ENCODE measurements at regions not wholly inside any gene's neighbourhood (a gene's known extent, or its start where the extent isn't known, plus 50 kb on each side); places are given as distances from the start of the nearest gene placed in this dataset.
"Not testable (repeated sequence)": the region's sequence is repeated elsewhere in the genome, so short reads cannot be mapped to it uniquely, and the experiment has no call there.

DNA sequence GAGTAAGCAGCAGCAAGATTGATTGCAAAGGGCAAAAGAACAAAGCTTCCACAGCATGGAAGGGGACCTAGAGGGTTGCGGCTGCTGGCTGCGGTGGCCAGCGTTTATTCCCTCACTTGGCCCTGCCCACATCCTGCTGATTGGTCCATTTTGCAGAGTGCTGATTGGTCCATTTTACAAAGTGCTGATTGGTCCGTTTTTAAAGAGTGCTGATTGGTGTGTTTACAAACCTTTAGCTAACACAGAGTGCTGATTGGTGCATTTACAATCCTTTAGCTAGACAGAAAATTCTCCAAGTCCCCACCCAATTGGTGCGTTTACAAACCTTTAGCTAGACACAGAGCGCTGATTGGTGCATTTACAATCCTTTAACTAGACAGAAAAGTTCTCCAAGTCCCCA is 194.4 kb downstream of the MC4R start:
- H3K27me3 ChIP-seq (ENCODE audit: insufficient read depth, low read length); H3K4me3 ChIP-seq (ENCODE audit: low read length); H3K36me3 ChIP-seq (ENCODE audit: insufficient read depth, low read length); H3K27ac ChIP-seq (ENCODE audit: low read depth, low read length); H3K9me3 ChIP-seq (ENCODE audit: insufficient read depth, low read depth, low read length); H3K9ac ChIP-seq (ENCODE audit: low read depth, low read length); H3K4me1 ChIP-seq (ENCODE audit: insufficient read depth, low read length): not testable (repeated sequence)
- WGBS = 98% methylated on average over 6 of the region's 6 CpGs

- Histone ChIP-seq H3K4me3 (ENCODE audit: low read length) (no peak overlapping the region), H3K9ac (ENCODE audit: low read depth, low read length) (no peak overlapping the region), H3K9me3 (ENCODE audit: insufficient read depth, low read depth, low read length) (no peaks in the 10 kb centered on the region), H3K36me3 (ENCODE audit: insufficient read depth, low read length) (no peaks in the 10 kb centered on the region), H3K27me3 (ENCODE audit: insufficient read depth, low read length) (no peaks in the 10 kb centered on the region), H3K27ac (ENCODE audit: low read depth, low read length) (no peak overlapping the region), H3K4me1 (ENCODE audit: insufficient read depth, low read length) (no peaks in the 10 kb centered on the region)
- 100% methylated on average over 1 of the region's 1 CpG for WGBS
Observed at GRCh38 chr18:60176259-60176658, 196.3 kb downstream of the MC4R start.

- H3K4me1 ChIP-seq (ENCODE audit: insufficient read depth, low read length) = no peaks in the 10 kb centered on the region
- WGBS = 94% methylated on average over 2 of the region's 2 CpGs
- no peak overlapping the region for H3K9ac ChIP-seq (ENCODE audit: low read depth, low read length)
- H3K36me3 ChIP-seq (ENCODE audit: insufficient read depth, low read length) = no peaks in the 10 kb centered on the region
- H3K9me3 ChIP-seq (ENCODE audit: insufficient read depth, low read depth, low read length) = no peaks in the 10 kb centered on the region
- no peak overlapping the region for H3K27ac ChIP-seq (ENCODE audit: low read depth, low read length)
- no peaks in the 10 kb centered on the region for H3K27me3 ChIP-seq (ENCODE audit: insufficient read depth, low read length)
- no peak overlapping the region for H3K4me3 ChIP-seq (ENCODE audit: low read length)
Observed at GRCh38 chr18:60174832-60175231, 197.7 kb downstream of the MC4R start.

DNA sequence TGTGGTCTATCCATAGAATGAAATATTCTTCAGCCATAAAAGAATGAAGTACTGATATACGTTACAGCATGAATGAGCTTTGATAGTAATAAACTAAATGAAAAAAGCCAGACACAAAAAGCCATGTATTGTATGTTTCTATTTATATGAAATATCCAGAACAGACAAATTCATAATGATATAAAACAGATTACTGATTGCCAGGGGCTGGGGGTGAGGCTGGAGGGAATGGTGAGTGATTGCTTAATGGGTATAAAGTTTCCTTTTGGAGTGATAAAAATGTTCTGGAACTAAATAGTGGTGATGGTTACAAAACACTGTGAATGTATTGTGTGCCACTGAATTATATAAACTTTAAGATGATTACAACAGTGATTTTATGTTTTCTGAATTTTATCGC is 200.5 kb downstream of the MC4R start:
- Histone ChIP-seq H3K27me3 (ENCODE audit: insufficient read depth, low read length) (no peaks in the 10 kb centered on the region), H3K27ac (ENCODE audit: low read depth, low read length) (no peak overlapping the region), H3K4me3 (ENCODE audit: low read length) (no peak overlapping the region), H3K9ac (ENCODE audit: low read depth, low read length) (no peak overlapping the region), H3K4me1 (ENCODE audit: insufficient read depth, low read length) (no peaks in the 10 kb centered on the region), H3K9me3 (ENCODE audit: insufficient read depth, low read depth, low read length) (no peaks in the 10 kb centered on the region), H3K36me3 (ENCODE audit: insufficient read depth, low read length) (no peaks in the 10 kb centered on the region)
- 100% methylated on average over 1 of the region's 2 CpGs for WGBS

DNA sequence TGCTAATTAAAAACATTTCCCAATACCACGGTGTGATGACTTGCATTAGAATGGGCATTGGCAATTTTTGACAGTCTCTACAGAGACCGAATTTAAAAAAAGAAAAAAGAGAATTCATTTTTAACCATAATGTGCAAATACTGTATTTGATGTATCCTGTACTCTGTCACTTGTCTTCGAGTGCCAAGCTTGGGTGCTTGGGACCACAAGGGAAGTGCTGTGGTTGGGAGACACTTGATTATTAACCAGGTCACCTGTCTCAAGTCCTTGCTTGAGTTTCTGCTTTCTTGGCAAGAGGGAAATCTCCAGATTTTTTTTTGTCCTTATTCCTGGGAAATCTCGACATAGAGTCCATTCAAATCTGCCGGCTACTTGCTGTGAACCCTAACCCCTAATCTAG is 209.0 kb downstream of the MC4R start:
- Histone ChIP-seq H3K36me3 (ENCODE audit: insufficient read depth, low read length) (no peaks in the 10 kb centered on the region), H3K9me3 (ENCODE audit: insufficient read depth, low read depth, low read length) (no peaks in the 10 kb centered on the region), H3K27ac (ENCODE audit: low read depth, low read length) (no peak overlapping the region), H3K4me1 (ENCODE audit: insufficient read depth, low read length) (no peaks in the 10 kb centered on the region), H3K27me3 (ENCODE audit: insufficient read depth, low read length) (no peaks in the 10 kb centered on the region), H3K9ac (ENCODE audit: low read depth, low read length) (no peak overlapping the region), H3K4me3 (ENCODE audit: low read length) (no peak overlapping the region)
- WGBS = 95% methylated on average over 4 of the region's 5 CpGs

DNA sequence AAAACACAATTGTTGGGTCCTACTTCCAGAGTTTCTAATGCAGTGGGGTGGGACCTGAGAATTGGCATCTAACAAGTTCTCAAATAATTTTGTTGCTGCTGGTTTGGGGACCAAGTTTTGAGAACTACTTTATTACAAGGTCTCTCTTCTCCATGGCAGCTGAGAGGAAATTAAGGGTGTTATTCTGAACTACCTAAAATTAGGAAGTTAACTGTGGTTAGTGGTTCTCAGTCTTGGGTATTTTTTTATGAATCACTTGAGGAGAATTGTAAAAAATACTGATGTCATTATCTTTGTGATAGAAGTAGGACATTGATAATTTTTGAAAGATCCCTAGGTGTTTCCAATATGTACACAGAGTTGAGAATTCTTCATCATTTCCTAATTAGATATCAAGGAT is 210.2 kb downstream of the MC4R start:
- no peak overlapping the region for H3K27ac ChIP-seq (ENCODE audit: low read depth, low read length)
- H3K4me1 ChIP-seq (ENCODE audit: insufficient read depth, low read length) = no peaks in the 10 kb centered on the region
- H3K9ac ChIP-seq (ENCODE audit: low read depth, low read length) = no peak overlapping the region
- H3K9me3 ChIP-seq (ENCODE audit: insufficient read depth, low read depth, low read length) = no peaks in the 10 kb centered on the region
- H3K27me3 ChIP-seq (ENCODE audit: insufficient read depth, low read length) = no peaks in the 10 kb centered on the region
- no peak overlapping the region for H3K4me3 ChIP-seq (ENCODE audit: low read length)
- H3K36me3 ChIP-seq (ENCODE audit: insufficient read depth, low read length) = no peaks in the 10 kb centered on the region

GRCh38 chr18:60157810-60158209 is 214.8 kb downstream of the MC4R start:
- H3K36me3 ChIP-seq (ENCODE audit: insufficient read depth, low read length) = no peaks in the 10 kb centered on the region

DNA sequence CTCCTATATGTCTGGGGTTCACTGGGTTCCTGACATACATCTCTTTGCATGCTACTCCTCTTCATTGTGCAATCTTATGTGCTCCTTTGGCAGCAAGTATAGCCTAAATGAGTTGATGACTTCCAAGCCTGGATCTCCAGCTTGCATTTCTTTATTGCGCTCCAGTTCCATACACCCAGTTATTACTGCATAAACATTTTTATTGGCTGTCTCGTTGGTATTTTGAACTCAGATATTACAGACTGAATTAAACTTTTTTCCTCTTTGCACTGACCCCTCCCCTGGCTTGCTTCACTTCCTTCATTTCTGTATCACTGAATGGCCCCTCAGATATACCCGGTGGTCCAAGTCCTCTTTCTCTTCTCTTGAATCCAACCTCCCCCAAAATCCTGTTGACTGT is 219.2 kb downstream of the MC4R start:
- 97% methylated on average over 3 of the region's 3 CpGs for WGBS
- H3K27me3 ChIP-seq (ENCODE audit: insufficient read depth, low read length) = no peaks in the 10 kb centered on the region
- H3K9me3 ChIP-seq (ENCODE audit: insufficient read depth, low read depth, low read length) = no peaks in the 10 kb centered on the region
- no peaks in the 10 kb centered on the region for H3K36me3 ChIP-seq (ENCODE audit: insufficient read depth, low read length)
- H3K4me1 ChIP-seq (ENCODE audit: insufficient read depth, low read length) = no peaks in the 10 kb centered on the region
- H3K9ac ChIP-seq (ENCODE audit: low read depth, low read length) = no peak overlapping the region
- H3K4me3 ChIP-seq (ENCODE audit: low read length) = no peak overlapping the region
- H3K27ac ChIP-seq (ENCODE audit: low read depth, low read length) = no peak overlapping the region

More at GRCh38 chr18:60157810-60158209, 214.8 kb downstream of the MC4R start:
- Histone ChIP-seq H3K4me1 (ENCODE audit: insufficient read depth, low read length) (no peaks in the 10 kb centered on the region), H3K27ac (ENCODE audit: low read depth, low read length) (no peak overlapping the region), H3K9ac (ENCODE audit: low read depth, low read length) (no peak overlapping the region), H3K9me3 (ENCODE audit: insufficient read depth, low read depth, low read length) (no peaks in the 10 kb centered on the region), H3K4me3 (ENCODE audit: low read length) (no peak overlapping the region), H3K27me3 (ENCODE audit: insufficient read depth, low read length) (no peaks in the 10 kb centered on the region)
- WGBS = 97% methylated on average over 3 of the region's 3 CpGs

- Histone ChIP-seq H3K4me1 (ENCODE audit: insufficient read depth, low read length) (no peaks in the 10 kb centered on the region), H3K9me3 (ENCODE audit: insufficient read depth, low read depth, low read length) (no peaks in the 10 kb centered on the region), H3K36me3 (ENCODE audit: insufficient read depth, low read length) (no peaks in the 10 kb centered on the region), H3K27me3 (ENCODE audit: insufficient read depth, low read length) (no peaks in the 10 kb centered on the region), H3K9ac (ENCODE audit: low read depth, low read length) (no peak overlapping the region), H3K4me3 (ENCODE audit: low read length) (no peak overlapping the region), H3K27ac (ENCODE audit: low read depth, low read length) (no peak overlapping the region)
- WGBS = 96% methylated on average over 5 of the region's 5 CpGs
Observed at GRCh38 chr18:60149316-60149715, 223.3 kb downstream of the MC4R start.

DNA sequence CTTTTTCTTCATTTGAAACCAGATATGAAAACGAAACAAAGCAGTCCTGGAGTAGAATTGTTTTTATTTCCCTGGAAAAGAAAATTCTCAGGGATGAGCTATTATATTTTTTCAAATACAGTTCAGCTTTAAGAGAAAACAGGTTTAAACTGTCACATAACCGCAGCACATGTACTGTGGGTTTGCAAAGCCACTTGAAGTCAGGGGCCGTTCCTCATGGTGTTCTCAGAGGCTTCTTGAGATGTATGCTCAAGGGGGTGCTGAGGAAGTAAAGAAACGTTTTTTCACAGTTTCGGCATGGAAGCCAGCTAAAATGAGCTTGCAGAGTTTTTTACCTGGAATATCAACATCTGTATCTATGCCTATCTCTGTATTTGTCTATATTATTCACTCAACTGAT is 225.3 kb downstream of the MC4R start:
- WGBS = 88% methylated on average over 5 of the region's 5 CpGs
- H3K27ac ChIP-seq (ENCODE audit: low read depth, low read length) = no peak overlapping the region
- no peak overlapping the region for H3K4me3 ChIP-seq (ENCODE audit: low read length)
- H3K9me3 ChIP-seq (ENCODE audit: insufficient read depth, low read depth, low read length) = no peaks in the 10 kb centered on the region
- H3K36me3 ChIP-seq (ENCODE audit: insufficient read depth, low read length) = no peaks in the 10 kb centered on the region
- no peaks in the 10 kb centered on the region for H3K27me3 ChIP-seq (ENCODE audit: insufficient read depth, low read length)
- no peaks in the 10 kb centered on the region for H3K4me1 ChIP-seq (ENCODE audit: insufficient read depth, low read length)
- H3K9ac ChIP-seq (ENCODE audit: low read depth, low read length) = no peak overlapping the region

DNA sequence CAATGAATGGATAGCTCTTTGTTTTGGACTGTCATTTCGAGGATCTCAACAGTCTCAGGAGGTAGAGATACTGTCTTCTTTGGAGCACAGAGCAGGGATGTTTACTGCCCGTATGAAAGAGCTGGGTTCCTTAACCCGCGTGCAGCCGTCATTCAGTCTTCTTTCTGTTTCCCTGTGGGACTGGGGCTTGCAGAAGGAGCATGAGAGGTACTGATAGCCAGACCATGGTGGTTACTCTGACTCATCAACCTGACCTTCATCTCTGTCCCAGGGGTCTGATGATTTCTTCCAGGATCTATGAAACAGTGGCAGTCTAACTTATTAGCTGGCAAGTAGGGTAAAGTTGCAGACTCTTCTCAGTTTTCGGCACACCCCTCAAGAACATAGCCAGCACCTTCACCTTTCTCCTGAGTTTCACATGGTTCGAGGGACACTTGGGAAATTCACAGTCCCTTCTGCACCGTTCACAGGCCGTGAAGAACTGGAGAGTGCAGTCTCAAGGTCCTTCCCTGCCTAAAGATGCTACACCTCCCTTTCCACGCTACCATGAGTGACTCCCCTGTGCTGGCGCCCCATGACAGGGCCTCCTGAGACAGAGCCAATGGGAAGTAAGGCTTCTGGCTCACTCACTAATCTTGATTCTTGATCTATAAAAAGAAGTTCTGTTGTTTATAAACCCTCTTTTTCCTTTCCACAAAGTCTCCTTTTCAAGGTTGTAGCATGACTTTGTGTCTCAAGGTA is 226.2 kb downstream of the MC4R start:
- no peaks in the 10 kb centered on the region for H3K9me3 ChIP-seq (ENCODE audit: insufficient read depth, low read depth, low read length)
- H3K4me1 ChIP-seq (ENCODE audit: insufficient read depth, low read length) = no peaks in the 10 kb centered on the region
- no peak overlapping the region for H3K4me3 ChIP-seq (ENCODE audit: low read length)
- H3K36me3 ChIP-seq (ENCODE audit: insufficient read depth, low read length) = no peaks in the 10 kb centered on the region
- WGBS = 94% methylated on average over 11 of the region's 11 CpGs
- no peak overlapping the region for H3K27ac ChIP-seq (ENCODE audit: low read depth, low read length)
- no peak overlapping the region for H3K9ac ChIP-seq (ENCODE audit: low read depth, low read length)
- no peaks in the 10 kb centered on the region for H3K27me3 ChIP-seq (ENCODE audit: insufficient read depth, low read length)

- no peak overlapping the region for H3K27ac ChIP-seq (ENCODE audit: low read depth, low read length)
- H3K4me1 ChIP-seq (ENCODE audit: insufficient read depth, low read length) = no peaks in the 10 kb centered on the region
- WGBS = 87% methylated on average over 2 of the region's 2 CpGs
Observed at GRCh38 chr18:60145776-60146175, 226.8 kb downstream of the MC4R start.

More at GRCh38 chr18:60145776-60146175, 226.8 kb downstream of the MC4R start:
- Histone ChIP-seq H3K4me3 (ENCODE audit: low read length) (no peak overlapping the region), H3K9ac (ENCODE audit: low read depth, low read length) (no peak overlapping the region), H3K27me3 (ENCODE audit: insufficient read depth, low read length) (no peaks in the 10 kb centered on the region), H3K9me3 (ENCODE audit: insufficient read depth, low read depth, low read length) (no peaks in the 10 kb centered on the region), H3K36me3 (ENCODE audit: insufficient read depth, low read length) (no peaks in the 10 kb centered on the region)

Measured in HUES64 (cell line).